ENCODE measurements at regions not wholly inside any gene's neighbourhood (a gene's known extent, or its start where the extent isn't known, plus 50 kb on each side); places are given as distances from the start of the nearest gene placed in this dataset.

DNA sequence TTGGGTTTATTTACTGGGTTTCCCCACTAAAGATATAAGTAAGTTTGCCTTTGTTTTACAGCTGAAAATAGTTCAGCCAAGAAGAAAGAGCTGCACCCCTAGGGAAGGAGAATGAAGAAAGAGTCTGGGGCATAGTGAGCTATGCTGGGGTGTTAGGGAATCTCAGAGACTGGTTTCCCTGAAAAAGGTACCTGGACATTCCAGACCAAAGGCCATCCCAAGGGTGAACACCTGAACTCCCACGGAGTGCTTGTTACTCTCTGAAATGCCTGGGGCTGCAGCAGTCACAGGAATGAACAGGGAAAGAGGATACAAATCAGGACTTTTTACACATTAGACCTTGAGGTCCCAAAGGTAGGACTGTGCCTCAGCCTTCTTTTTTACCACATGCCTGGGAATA is 337.6 kb upstream of the SLC10A2 start:
- Mint-ChIP-seq H3K27me3 (ENCODE audit: insufficient read depth) (peaks cover 13% of the 10 kb centered on the region), H3K27ac (no peak overlapping the region)
- no peak for DNase-seq

DNA sequence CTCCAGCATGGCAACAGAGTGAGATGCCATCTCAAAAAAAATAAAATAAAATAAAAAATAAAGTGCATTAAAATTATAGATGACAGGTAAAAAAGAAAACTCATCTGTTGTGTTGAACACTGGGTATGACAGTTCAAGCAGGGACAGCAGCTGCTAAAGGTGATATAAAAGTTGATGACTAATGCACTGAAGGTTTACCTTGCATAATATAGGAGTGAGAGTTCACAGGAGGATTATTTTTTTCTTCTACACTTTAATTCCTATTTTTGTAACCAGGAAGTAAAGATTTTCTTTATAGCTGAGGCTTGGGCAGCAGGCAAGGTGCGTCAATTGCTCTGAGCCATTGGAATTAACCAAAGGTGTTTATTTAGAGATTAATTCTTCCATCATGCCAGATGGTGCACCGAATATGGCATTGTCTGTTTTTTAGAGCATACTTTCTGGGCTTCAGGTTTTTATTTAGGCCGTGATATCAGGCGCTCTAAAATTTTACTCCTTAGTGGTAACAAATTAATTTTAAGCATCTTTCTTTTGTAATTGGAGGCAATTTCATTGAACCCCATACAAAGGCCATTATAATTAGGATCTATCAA is 337.0 kb upstream of the SLC10A2 start:
- H3K27me3 Mint-ChIP-seq (ENCODE audit: insufficient read depth), result peaks cover 10% of the 10 kb centered on the region
- TF ChIP-seq, protein P1, sequence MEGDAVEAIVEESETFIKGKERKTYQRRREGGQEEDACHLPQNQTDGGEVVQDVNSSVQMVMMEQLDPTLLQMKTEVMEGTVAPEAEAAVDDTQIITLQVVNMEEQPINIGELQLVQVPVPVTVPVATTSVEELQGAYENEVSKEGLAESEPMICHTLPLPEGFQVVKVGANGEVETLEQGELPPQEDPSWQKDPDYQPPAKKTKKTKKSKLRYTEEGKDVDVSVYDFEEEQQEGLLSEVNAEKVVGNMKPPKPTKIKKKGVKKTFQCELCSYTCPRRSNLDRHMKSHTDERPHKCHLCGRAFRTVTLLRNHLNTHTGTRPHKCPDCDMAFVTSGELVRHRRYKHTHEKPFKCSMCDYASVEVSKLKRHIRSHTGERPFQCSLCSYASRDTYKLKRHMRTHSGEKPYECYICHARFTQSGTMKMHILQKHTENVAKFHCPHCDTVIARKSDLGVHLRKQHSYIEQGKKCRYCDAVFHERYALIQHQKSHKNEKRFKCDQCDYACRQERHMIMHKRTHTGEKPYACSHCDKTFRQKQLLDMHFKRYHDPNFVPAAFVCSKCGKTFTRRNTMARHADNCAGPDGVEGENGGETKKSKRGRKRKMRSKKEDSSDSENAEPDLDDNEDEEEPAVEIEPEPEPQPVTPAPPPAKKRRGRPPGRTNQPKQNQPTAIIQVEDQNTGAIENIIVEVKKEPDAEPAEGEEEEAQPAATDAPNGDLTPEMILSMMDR (conservative IDR thresholded peaks at IDR 0.05), result no peak
- no peak overlapping the region for H3K4me3 Mint-ChIP-seq
- 91 to 100% methylated on average over 1 to 4 of the region's 4 CpGs for WGBS, 2 experiments (ENCODE audit: insufficient coverage in 1 of 2, insufficient read length in 1 of 2)
- peaks cover 5% of the 10 kb centered on the region for H3K36me3 Mint-ChIP-seq (ENCODE audit: low read depth)
- DNase-seq, result no peak
- Histone ChIP-seq H3K36me3 (ENCODE audit: control insufficient read depth, insufficient read depth, low read length) (no peaks in the 10 kb centered on the region), H3K4me1 (ENCODE audit: control insufficient read depth, insufficient read depth, low read length) (no peaks in the 10 kb centered on the region), H3K9ac (ENCODE audit: extremely low read depth, low read length, poor library complexity, severe bottlenecking) (no peak overlapping the region), H3K27ac (ENCODE audit: low read depth, low read length) (no peak overlapping the region), H3K4me3 (ENCODE audit: low read length) (no peak overlapping the region), H3K9me3 (ENCODE audit: control insufficient read depth, low read length) (peaks cover 9% of the 10 kb centered on the region), H3K27me3 (ENCODE audit: control insufficient read depth, insufficient read depth, low read length, poor library complexity, severe bottlenecking) (no peaks in the 10 kb centered on the region)
- H3K27ac Mint-ChIP-seq, result no peak overlapping the region
- peaks cover 11% of the 10 kb centered on the region for H3K4me1 Mint-ChIP-seq
- H3K9me3 Mint-ChIP-seq, result peaks cover 17% of the 10 kb centered on the region

More for the DNA sequence above, 337.6 kb upstream of the SLC10A2 start:
- Mint-ChIP-seq H3K36me3 (ENCODE audit: low read depth) (peaks cover 5% of the 10 kb centered on the region), H3K4me3 (no peak overlapping the region), H3K9me3 (peaks cover 14% of the 10 kb centered on the region), H3K4me1 (peaks cover 11% of the 10 kb centered on the region)
- no peak overlapping the region for H3K9ac ChIP-seq (ENCODE audit: extremely low read depth, low read length, poor library complexity, severe bottlenecking)
- peaks cover 3% of the 10 kb centered on the region for H3K9me3 ChIP-seq (ENCODE audit: control insufficient read depth, low read length)
- H3K27ac ChIP-seq (ENCODE audit: low read depth, low read length), result no peak overlapping the region
- H3K27me3 ChIP-seq (ENCODE audit: control insufficient read depth, insufficient read depth, low read length, poor library complexity, severe bottlenecking), result no peaks in the 10 kb centered on the region
- 61 to 89% methylated on average over 1 of the region's 1 CpG for WGBS, 2 experiments (ENCODE audit: insufficient coverage in 1 of 2, insufficient read length in 1 of 2)
- no peak overlapping the region for H3K4me3 ChIP-seq (ENCODE audit: low read length)
- H3K36me3 ChIP-seq (ENCODE audit: control insufficient read depth, insufficient read depth, low read length), result no peaks in the 10 kb centered on the region
- H3K4me1 ChIP-seq (ENCODE audit: control insufficient read depth, insufficient read depth, low read length), result no peaks in the 10 kb centered on the region
- TF ChIP-seq, protein P1 (conservative IDR thresholded peaks at IDR 0.05), result no peak

DNA sequence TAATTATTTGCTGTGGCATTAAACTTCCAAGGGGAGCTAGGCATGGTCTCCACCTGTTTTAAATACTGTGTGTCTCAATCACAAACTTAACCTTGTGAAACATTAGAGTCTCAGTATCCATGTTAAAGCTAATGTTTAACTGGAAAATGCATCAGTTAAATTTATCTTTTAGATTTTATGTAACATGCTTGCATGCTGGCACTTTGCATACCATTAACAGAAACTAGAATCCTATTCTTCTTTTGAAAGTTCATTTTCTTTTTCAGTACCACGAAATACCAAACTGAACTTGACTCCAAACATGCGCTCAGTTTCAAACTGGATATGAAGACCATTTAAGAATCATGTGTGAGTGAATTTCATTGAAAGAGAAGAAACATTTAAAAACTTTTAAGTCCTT is 328.9 kb upstream of the SLC10A2 start:
- H3K27ac ChIP-seq (ENCODE audit: low read depth, low read length), result no peak overlapping the region
- 95% methylated on average over 2 of the region's 2 CpGs; no CpG with 5 or more reads in 1 of the 2 experiments for WGBS, 2 experiments (ENCODE audit: insufficient coverage in 1 of 2, insufficient read length in 1 of 2)
- Mint-ChIP-seq H3K4me1 (no peaks in the 10 kb centered on the region), H3K27me3 (ENCODE audit: insufficient read depth) (no peaks in the 10 kb centered on the region), H3K36me3 (ENCODE audit: low read depth) (peaks cover 5% of the 10 kb centered on the region), H3K27ac (no peak overlapping the region), H3K9me3 (peaks cover 19% of the 10 kb centered on the region), H3K4me3 (no peak overlapping the region)
- no peaks in the 10 kb centered on the region for H3K4me1 ChIP-seq (ENCODE audit: control insufficient read depth, insufficient read depth, low read length)
- H3K36me3 ChIP-seq (ENCODE audit: control insufficient read depth, insufficient read depth, low read length), result no peaks in the 10 kb centered on the region
- TF ChIP-seq, protein P1 (conservative IDR thresholded peaks at IDR 0.05), result no peak
- no peak overlapping the region for H3K9ac ChIP-seq (ENCODE audit: extremely low read depth, low read length, poor library complexity, severe bottlenecking)
- DNase-seq, result no peak
- H3K4me3 ChIP-seq (ENCODE audit: low read length), result no peak overlapping the region
- H3K27me3 ChIP-seq (ENCODE audit: control insufficient read depth, insufficient read depth, low read length, poor library complexity, severe bottlenecking), result no peaks in the 10 kb centered on the region
- H3K9me3 ChIP-seq (ENCODE audit: control insufficient read depth, low read length), result peaks cover 9% of the 10 kb centered on the region

All from endodermal cell (in vitro differentiated cells).